WTC11 (cell line): ENCODE measurements at regions not wholly inside any gene's neighbourhood (a gene's known extent, or its start where the extent isn't known, plus 50 kb on each side); places are given as distances from the start of the nearest gene placed in this dataset.

Source experiments
- CBFB ChIP-seq: sonication (generic); formaldehyde crosslinking; IDR thresholded peaks from 2 replicates; pipeline ENCODE4 v1.8.1; 2022; ENCODE audit warnings: mild to moderate bottlenecking, low read depth, missing genetic modification reagents
- CTCF ChIP-seq: fragments of 200-600 bp; IDR thresholded peaks from 2 replicates; pipeline ENCODE4 v1.8.0; 2022; ENCODE audit warnings: antibody characterized with exemption
- FOXJ3 ChIP-seq: sonication (generic); formaldehyde crosslinking; IDR thresholded peaks from 2 replicates; pipeline ENCODE4 v1.9.0; 2021; ENCODE audit warnings: missing genetic modification reagents, mild to moderate bottlenecking, borderline replicate concordance
- GRHL2 ChIP-seq: fragments of 250-450 bp; sonication (Bioruptor Pico); IDR thresholded peaks from 2 replicates; pipeline ENCODE4 v1.8.0; 2022; ENCODE audit warnings: mild to moderate bottlenecking, moderate library complexity; ENCODE audit not compliant: insufficient replicate concordance, severe bottlenecking
- KAT7 ChIP-seq: sonication (generic); formaldehyde crosslinking; IDR thresholded peaks from 2 replicates; pipeline ENCODE4 v1.8.1; 2023; ENCODE audit warnings: missing genetic modification reagents, mild to moderate bottlenecking, borderline replicate concordance
- MAX ChIP-seq: sonication (generic); formaldehyde crosslinking; IDR thresholded peaks from 2 replicates; pipeline ENCODE4 v1.8.0; 2022; ENCODE audit warnings: mild to moderate bottlenecking, missing genetic modification reagents
- ZNF263 ChIP-seq: sonication (generic); formaldehyde crosslinking; IDR thresholded peaks from 2 replicates; pipeline ENCODE4 v1.8.1; 2022; ENCODE audit warnings: low read depth, mild to moderate bottlenecking, moderate library complexity, missing genetic modification reagents
- ZNF423 ChIP-seq: fragments of 250-450 bp; sonication (Bioruptor Pico); IDR thresholded peaks from 2 replicates; pipeline ENCODE4 v2.1.2; 2022; ENCODE audit warnings: mild to moderate bottlenecking, moderate library complexity

GRCh38 chr20:51941503-51941902 lies 139.2 kb upstream of the SALL4 start:
- TF ChIP-seq ZNF263 (CRISPR knock-in tag) (no peak), ZNF423 (CRISPR knock-in tag) (no peak), CBFB (no peak), CTCF (no peak), KAT7 (no peak), GRHL2 (CRISPR knock-in tag) (no peak), MAX (CRISPR knock-in tag) (no peak), FOXJ3 (CRISPR knock-in tag) (no peak)
